ENCODE measurements at regions not wholly inside any gene's neighbourhood (a gene's known extent, or its start where the extent isn't known, plus 50 kb on each side); places are given as distances from the start of the nearest gene placed in this dataset.

- no peaks in the 10 kb centered on the region for H3K4me1 ChIP-seq (ENCODE audit: control insufficient read depth, insufficient read depth, low read length)
- H3K27ac ChIP-seq (ENCODE audit: low read length): no peak overlapping the region
- H3K36me3 ChIP-seq (ENCODE audit: control insufficient read depth in 2 of 2, insufficient read depth in 2 of 2, low read length in 2 of 2): no peaks in the 10 kb centered on the region
- no peaks in the 10 kb centered on the region for H3K9me3 ChIP-seq (ENCODE audit: control insufficient read depth in 2 of 2, low read length in 2 of 2)
- no peaks in the 10 kb centered on the region for H3K27me3 ChIP-seq (ENCODE audit: control insufficient read depth in 1 of 2, insufficient read depth in 2 of 2, low read length in 2 of 2)
- no peak overlapping the region for H3K4me3 ChIP-seq (ENCODE audit: low read length in 2 of 2)
- no peak overlapping the region for H3K9ac ChIP-seq (ENCODE audit: low read length in 2 of 2)
Observed at GRCh38 chr9:26325444-26325829, 567.2 kb downstream of the CAAP1 start.

- Histone ChIP-seq H3K4me3 (ENCODE audit: low read length in 2 of 2) (peak overlapping the region in 1 of 2 donors; percentile 16), H3K27me3 (ENCODE audit: control insufficient read depth in 1 of 2, insufficient read depth in 2 of 2, low read length in 2 of 2) (no peaks in the 10 kb centered on the region), H3K4me1 (ENCODE audit: control insufficient read depth, insufficient read depth, low read length) (no peaks in the 10 kb centered on the region), H3K27ac (ENCODE audit: low read length) (no peak overlapping the region), H3K9ac (ENCODE audit: low read length in 2 of 2) (no peak overlapping the region), H3K36me3 (ENCODE audit: control insufficient read depth in 2 of 2, insufficient read depth in 2 of 2, low read length in 2 of 2) (no peaks in the 10 kb centered on the region), H3K9me3 (ENCODE audit: control insufficient read depth in 2 of 2, low read length in 2 of 2) (no peaks in the 10 kb centered on the region)
Observed at GRCh38 chr9:26324786-26325443, 567.7 kb downstream of the CAAP1 start.

GRCh38 chr9:26321935-26322334, 570.7 kb downstream of the CAAP1 start:
- Histone ChIP-seq H3K9ac (ENCODE audit: low read length in 2 of 2) (no peak overlapping the region), H3K27me3 (ENCODE audit: control insufficient read depth in 1 of 2, insufficient read depth in 2 of 2, low read length in 2 of 2) (no peaks in the 10 kb centered on the region), H3K9me3 (ENCODE audit: control insufficient read depth in 2 of 2, low read length in 2 of 2) (no peaks in the 10 kb centered on the region), H3K36me3 (ENCODE audit: control insufficient read depth in 2 of 2, insufficient read depth in 2 of 2, low read length in 2 of 2) (no peaks in the 10 kb centered on the region), H3K4me1 (ENCODE audit: control insufficient read depth, insufficient read depth, low read length) (no peaks in the 10 kb centered on the region), H3K4me3 (ENCODE audit: low read length in 2 of 2) (no peak overlapping the region), H3K27ac (ENCODE audit: low read length) (no peak overlapping the region)

GRCh38 chr9:26319859-26320258, 572.7 kb downstream of the CAAP1 start:
- Histone ChIP-seq H3K27me3 (ENCODE audit: control insufficient read depth in 1 of 2, insufficient read depth in 2 of 2, low read length in 2 of 2) (no peaks in the 10 kb centered on the region), H3K4me3 (ENCODE audit: low read length in 2 of 2) (no peak overlapping the region), H3K27ac (ENCODE audit: low read length) (no peak overlapping the region), H3K36me3 (ENCODE audit: control insufficient read depth in 2 of 2, insufficient read depth in 2 of 2, low read length in 2 of 2) (no peaks in the 10 kb centered on the region), H3K9me3 (ENCODE audit: control insufficient read depth in 2 of 2, low read length in 2 of 2) (no peaks in the 10 kb centered on the region), H3K9ac (ENCODE audit: low read length in 2 of 2) (no peak overlapping the region), H3K4me1 (ENCODE audit: control insufficient read depth, insufficient read depth, low read length) (no peaks in the 10 kb centered on the region)

GRCh38 chr9:26313108-26313507, 579.5 kb downstream of the CAAP1 start:
- Histone ChIP-seq H3K9ac (ENCODE audit: low read length in 2 of 2) (no peak overlapping the region), H3K9me3 (ENCODE audit: control insufficient read depth in 2 of 2, low read length in 2 of 2) (no peaks in the 10 kb centered on the region), H3K36me3 (ENCODE audit: control insufficient read depth in 2 of 2, insufficient read depth in 2 of 2, low read length in 2 of 2) (no peaks in the 10 kb centered on the region), H3K4me1 (ENCODE audit: control insufficient read depth, insufficient read depth, low read length) (no peaks in the 10 kb centered on the region), H3K4me3 (ENCODE audit: low read length in 2 of 2) (no peak overlapping the region), H3K27me3 (ENCODE audit: control insufficient read depth in 1 of 2, insufficient read depth in 2 of 2, low read length in 2 of 2) (no peaks in the 10 kb centered on the region), H3K27ac (ENCODE audit: low read length) (no peak overlapping the region)

- no peaks in the 10 kb centered on the region for H3K9me3 ChIP-seq (ENCODE audit: control insufficient read depth in 2 of 2, low read length in 2 of 2)
- no peaks in the 10 kb centered on the region for H3K4me1 ChIP-seq (ENCODE audit: control insufficient read depth, insufficient read depth, low read length)
- H3K9ac ChIP-seq (ENCODE audit: low read length in 2 of 2): no peak overlapping the region
- H3K36me3 ChIP-seq (ENCODE audit: control insufficient read depth in 2 of 2, insufficient read depth in 2 of 2, low read length in 2 of 2): no peaks in the 10 kb centered on the region
- H3K27ac ChIP-seq (ENCODE audit: low read length): no peak overlapping the region
- no peaks in the 10 kb centered on the region for H3K27me3 ChIP-seq (ENCODE audit: control insufficient read depth in 1 of 2, insufficient read depth in 2 of 2, low read length in 2 of 2)
- no peak overlapping the region for H3K4me3 ChIP-seq (ENCODE audit: low read length in 2 of 2)
Observed at GRCh38 chr9:26311463-26311995, 581.1 kb downstream of the CAAP1 start.

GRCh38 chr9:26310294-26310693, 582.3 kb downstream of the CAAP1 start:
- Histone ChIP-seq H3K27me3 (ENCODE audit: control insufficient read depth in 1 of 2, insufficient read depth in 2 of 2, low read length in 2 of 2) (no peaks in the 10 kb centered on the region), H3K36me3 (ENCODE audit: control insufficient read depth in 2 of 2, insufficient read depth in 2 of 2, low read length in 2 of 2) (no peaks in the 10 kb centered on the region), H3K27ac (ENCODE audit: low read length) (no peak overlapping the region), H3K4me3 (ENCODE audit: low read length in 2 of 2) (no peak overlapping the region), H3K4me1 (ENCODE audit: control insufficient read depth, insufficient read depth, low read length) (no peaks in the 10 kb centered on the region), H3K9me3 (ENCODE audit: control insufficient read depth in 2 of 2, low read length in 2 of 2) (no peaks in the 10 kb centered on the region), H3K9ac (ENCODE audit: low read length in 2 of 2) (no peak overlapping the region)

GRCh38 chr9:26308328-26308727, 584.3 kb downstream of the CAAP1 start:
- no peak overlapping the region for H3K9ac ChIP-seq (ENCODE audit: low read length in 2 of 2)
- no peaks in the 10 kb centered on the region for H3K4me1 ChIP-seq (ENCODE audit: control insufficient read depth, insufficient read depth, low read length)
- no peaks in the 10 kb centered on the region for H3K36me3 ChIP-seq (ENCODE audit: control insufficient read depth in 2 of 2, insufficient read depth in 2 of 2, low read length in 2 of 2)
- H3K9me3 ChIP-seq (ENCODE audit: control insufficient read depth in 2 of 2, low read length in 2 of 2): no peaks in the 10 kb centered on the region
- no peak overlapping the region for H3K27ac ChIP-seq (ENCODE audit: low read length)
- H3K4me3 ChIP-seq (ENCODE audit: low read length in 2 of 2): no peak overlapping the region
- H3K27me3 ChIP-seq (ENCODE audit: control insufficient read depth in 1 of 2, insufficient read depth in 2 of 2, low read length in 2 of 2): no peaks in the 10 kb centered on the region

- H3K9ac ChIP-seq (ENCODE audit: low read length in 2 of 2): no peak overlapping the region
- H3K27me3 ChIP-seq (ENCODE audit: control insufficient read depth in 1 of 2, insufficient read depth in 2 of 2, low read length in 2 of 2): no peaks in the 10 kb centered on the region
- H3K4me1 ChIP-seq (ENCODE audit: control insufficient read depth, insufficient read depth, low read length): no peaks in the 10 kb centered on the region
- H3K4me3 ChIP-seq (ENCODE audit: low read length in 2 of 2): no peak overlapping the region
- H3K9me3 ChIP-seq (ENCODE audit: control insufficient read depth in 2 of 2, low read length in 2 of 2): no peaks in the 10 kb centered on the region
- no peak overlapping the region for H3K27ac ChIP-seq (ENCODE audit: low read length)
- no peaks in the 10 kb centered on the region for H3K36me3 ChIP-seq (ENCODE audit: control insufficient read depth in 2 of 2, insufficient read depth in 2 of 2, low read length in 2 of 2)
Observed at GRCh38 chr9:26301659-26302058, 590.9 kb downstream of the CAAP1 start.

GRCh38 chr9:26301046-26301445, 591.6 kb downstream of the CAAP1 start:
- Histone ChIP-seq H3K4me3 (ENCODE audit: low read length in 2 of 2) (no peak overlapping the region), H3K9me3 (ENCODE audit: control insufficient read depth in 2 of 2, low read length in 2 of 2) (no peaks in the 10 kb centered on the region), H3K27ac (ENCODE audit: low read length) (no peak overlapping the region), H3K9ac (ENCODE audit: low read length in 2 of 2) (no peak overlapping the region), H3K4me1 (ENCODE audit: control insufficient read depth, insufficient read depth, low read length) (no peaks in the 10 kb centered on the region), H3K27me3 (ENCODE audit: control insufficient read depth in 1 of 2, insufficient read depth in 2 of 2, low read length in 2 of 2) (no peaks in the 10 kb centered on the region), H3K36me3 (ENCODE audit: control insufficient read depth in 2 of 2, insufficient read depth in 2 of 2, low read length in 2 of 2) (no peaks in the 10 kb centered on the region)

GRCh38 chr9:26296910-26297572, 595.6 kb downstream of the CAAP1 start:
- H3K4me1 ChIP-seq (ENCODE audit: control insufficient read depth, insufficient read depth, low read length): no peaks in the 10 kb centered on the region
- no peak overlapping the region for H3K9ac ChIP-seq (ENCODE audit: low read length in 2 of 2)
- no peak overlapping the region for H3K27ac ChIP-seq (ENCODE audit: low read length)
- H3K27me3 ChIP-seq (ENCODE audit: control insufficient read depth in 1 of 2, insufficient read depth in 2 of 2, low read length in 2 of 2): no peaks in the 10 kb centered on the region
- H3K9me3 ChIP-seq (ENCODE audit: control insufficient read depth in 2 of 2, low read length in 2 of 2): no peaks in the 10 kb centered on the region
- H3K36me3 ChIP-seq (ENCODE audit: control insufficient read depth in 2 of 2, insufficient read depth in 2 of 2, low read length in 2 of 2): no peaks in the 10 kb centered on the region
- no peak overlapping the region for H3K4me3 ChIP-seq (ENCODE audit: low read length in 2 of 2)
